Testis (tissue), 2 donors: ENCODE measurements at regions not wholly inside any gene's neighbourhood (a gene's known extent, or its start where the extent isn't known, plus 50 kb on each side); places are given as distances from the start of the nearest gene placed in this dataset.
"Not testable (repeated sequence)": the region's sequence is repeated elsewhere in the genome, so short reads cannot be mapped to it uniquely, and the experiment has no call there.

Experiments
- DNase-seq: peaks from one replicate; pipeline ENCODE4 v3.0.0-alpha.2; 2019
- H3K27ac ChIP-seq, 2 donors: fragments of 200-600 bp; sonication (generic); one replicate each; pipeline ENCODE4 v1.5.1; 2019
- H3K27me3 ChIP-seq: fragments of 200-600 bp; sonication (generic); one replicate; pipeline ENCODE4 v1.5.1; 2019
- H3K36me3 ChIP-seq: fragments of 200-600 bp; sonication (generic); one replicate; pipeline ENCODE4 v1.5.1; 2017; ENCODE audit warnings: low read depth; ENCODE audit errors: missing control alignments
- H3K4me1 ChIP-seq: fragments of 200-600 bp; sonication (generic); one replicate; pipeline ENCODE4 v1.5.1; 2019
- H3K4me3 ChIP-seq, 2 donors: fragments of 200-600 bp; sonication (generic); one replicate each; pipeline ENCODE4 v1.5.1; 2017 to 2019
- H3K9me3 ChIP-seq: fragments of 200-600 bp; sonication (generic); one replicate; pipeline ENCODE4 v1.5.1; 2017
- POLR2A ChIP-seq: fragments of 450-650 bp; IDR thresholded peaks from one replicate; pipeline ENCODE4 v1.6.1; 2017; ENCODE audit warnings: antibody characterized with exemption, mild to moderate bottlenecking, moderate library complexity
- WGBS, 2 donors: methylation state at CpG; one replicate each; pipeline ENCODE4 v1.1.5; 2018; 5-methylcytosine and 5-hydroxymethylcytosine counted together
- intact Hi-C: fragments of 100-400 bp; cut with DNase I; formaldehyde crosslinking; loops from one replicate; pipeline ENCODE4 v1.15.1; 2023; ENCODE audit warnings: low total_unique reads
- TF ChIP-seq, protein P1 (sequence below), 3 experiments: fragments of 450-650 bp in 2 of 3; fragments of 200-600 bp in 1 of 3; sonication (generic) in 1 of 3; IDR thresholded peaks; one replicate each; pipeline ENCODE4 v1.5.1; 2016 to 2019; ENCODE audit warnings: antibody characterized with exemption in 3 of 3, mild to moderate bottlenecking in 2 of 3, moderate library complexity in 1 of 3

DNA sequence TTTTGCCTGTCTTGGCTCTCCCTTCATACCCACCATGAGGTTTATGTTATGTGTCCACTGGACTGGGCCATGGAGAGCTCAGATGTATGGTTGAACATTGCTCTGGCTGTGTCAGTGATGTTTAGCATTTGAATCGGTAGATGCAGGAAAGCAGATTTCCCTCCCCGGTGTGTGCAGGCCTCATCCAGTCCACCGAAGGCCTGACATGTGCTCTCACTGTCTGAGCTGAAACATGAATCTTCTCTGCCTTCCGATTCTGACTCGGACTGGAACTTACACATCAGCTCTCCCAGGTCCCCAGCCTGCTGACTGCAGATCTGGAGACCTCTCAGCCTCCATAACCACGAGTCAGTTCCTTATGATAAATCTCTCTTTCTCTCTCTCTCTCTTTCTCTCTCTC lies 72.4 kb upstream of the SLC66A3 start:
- no peak overlapping the region for H3K27ac ChIP-seq
- TF ChIP-seq, protein P1, sequence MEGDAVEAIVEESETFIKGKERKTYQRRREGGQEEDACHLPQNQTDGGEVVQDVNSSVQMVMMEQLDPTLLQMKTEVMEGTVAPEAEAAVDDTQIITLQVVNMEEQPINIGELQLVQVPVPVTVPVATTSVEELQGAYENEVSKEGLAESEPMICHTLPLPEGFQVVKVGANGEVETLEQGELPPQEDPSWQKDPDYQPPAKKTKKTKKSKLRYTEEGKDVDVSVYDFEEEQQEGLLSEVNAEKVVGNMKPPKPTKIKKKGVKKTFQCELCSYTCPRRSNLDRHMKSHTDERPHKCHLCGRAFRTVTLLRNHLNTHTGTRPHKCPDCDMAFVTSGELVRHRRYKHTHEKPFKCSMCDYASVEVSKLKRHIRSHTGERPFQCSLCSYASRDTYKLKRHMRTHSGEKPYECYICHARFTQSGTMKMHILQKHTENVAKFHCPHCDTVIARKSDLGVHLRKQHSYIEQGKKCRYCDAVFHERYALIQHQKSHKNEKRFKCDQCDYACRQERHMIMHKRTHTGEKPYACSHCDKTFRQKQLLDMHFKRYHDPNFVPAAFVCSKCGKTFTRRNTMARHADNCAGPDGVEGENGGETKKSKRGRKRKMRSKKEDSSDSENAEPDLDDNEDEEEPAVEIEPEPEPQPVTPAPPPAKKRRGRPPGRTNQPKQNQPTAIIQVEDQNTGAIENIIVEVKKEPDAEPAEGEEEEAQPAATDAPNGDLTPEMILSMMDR (IDR thresholded peaks at IDR 0.05): no peak
- no peak for TF ChIP-seq POLR2A
- no peaks in the 10 kb centered on the region for H3K27me3 ChIP-seq
- intact Hi-C loops: no loop called here
- H3K36me3 ChIP-seq: no peaks in the 10 kb centered on the region
- DNase-seq: peak; percentile 2
- H3K9me3 ChIP-seq: no peaks in the 10 kb centered on the region
- 87 to 90% methylated on average over 6 of the region's 6 CpGs for WGBS, 2 donors
- no peaks in the 10 kb centered on the region for H3K4me1 ChIP-seq
- no peak overlapping the region for H3K4me3 ChIP-seq

DNA sequence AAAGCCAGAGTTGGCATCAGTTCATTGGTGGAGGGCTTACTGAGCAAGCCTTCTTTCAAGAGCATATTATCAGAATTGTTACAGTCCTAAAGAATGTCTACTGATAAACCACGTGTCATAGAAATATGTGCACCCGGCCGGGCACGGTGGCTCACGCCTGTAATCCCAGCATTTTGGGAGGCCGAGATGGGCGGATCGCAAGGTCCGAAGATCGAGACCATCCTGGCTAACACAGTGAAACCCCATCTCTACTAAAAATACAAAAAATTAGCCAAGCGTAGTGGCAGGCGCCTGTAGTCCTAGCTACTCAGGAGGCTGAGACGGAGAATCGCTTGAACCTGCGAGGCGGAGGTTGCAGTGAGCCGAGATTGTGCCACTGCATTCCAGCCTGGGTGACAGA lies 66.4 kb upstream of the SLC66A3 start:
- H3K4me3 ChIP-seq, H3K9me3 ChIP-seq, H3K36me3 ChIP-seq, H3K4me1 ChIP-seq, H3K27me3 ChIP-seq, H3K27ac ChIP-seq, DNase-seq, intact Hi-C loops: not testable (repeated sequence)
- 56 to 77% methylated on average over 17 of the region's 17 CpGs for WGBS, 2 donors

DNA sequence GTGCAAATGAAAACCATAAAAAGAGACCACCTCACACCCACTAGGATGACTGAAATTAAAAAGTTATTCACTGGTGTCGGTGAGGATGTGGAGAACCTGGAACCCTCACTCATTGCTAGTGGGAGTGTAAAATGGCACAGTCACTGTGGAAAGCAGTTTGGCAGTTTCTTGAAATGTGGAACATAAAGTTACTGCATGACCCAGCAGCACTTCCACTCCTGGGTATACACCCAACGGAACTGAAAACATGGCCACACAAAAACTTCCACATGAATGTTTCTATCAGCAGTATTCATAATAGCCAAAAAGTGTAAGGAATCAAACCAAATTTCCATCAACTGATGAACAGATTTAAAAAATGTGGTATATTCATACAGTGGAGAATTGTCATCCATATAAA lies 65.1 kb upstream of the SLC66A3 start:
- H3K27me3 ChIP-seq: no peaks in the 10 kb centered on the region
- no peaks in the 10 kb centered on the region for H3K9me3 ChIP-seq
- no peak overlapping the region for H3K4me3 ChIP-seq
- no peak for TF ChIP-seq POLR2A
- TF ChIP-seq, protein P1 (IDR thresholded peaks at IDR 0.05): no peak
- WGBS, 2 donors: 64 to 74% methylated on average over 2 of the region's 2 CpGs
- H3K36me3 ChIP-seq: no peaks in the 10 kb centered on the region
- H3K4me1 ChIP-seq: no peaks in the 10 kb centered on the region
- intact Hi-C loops: no loop called here
- DNase-seq: no peak
- H3K27ac ChIP-seq: no peak overlapping the region

DNA sequence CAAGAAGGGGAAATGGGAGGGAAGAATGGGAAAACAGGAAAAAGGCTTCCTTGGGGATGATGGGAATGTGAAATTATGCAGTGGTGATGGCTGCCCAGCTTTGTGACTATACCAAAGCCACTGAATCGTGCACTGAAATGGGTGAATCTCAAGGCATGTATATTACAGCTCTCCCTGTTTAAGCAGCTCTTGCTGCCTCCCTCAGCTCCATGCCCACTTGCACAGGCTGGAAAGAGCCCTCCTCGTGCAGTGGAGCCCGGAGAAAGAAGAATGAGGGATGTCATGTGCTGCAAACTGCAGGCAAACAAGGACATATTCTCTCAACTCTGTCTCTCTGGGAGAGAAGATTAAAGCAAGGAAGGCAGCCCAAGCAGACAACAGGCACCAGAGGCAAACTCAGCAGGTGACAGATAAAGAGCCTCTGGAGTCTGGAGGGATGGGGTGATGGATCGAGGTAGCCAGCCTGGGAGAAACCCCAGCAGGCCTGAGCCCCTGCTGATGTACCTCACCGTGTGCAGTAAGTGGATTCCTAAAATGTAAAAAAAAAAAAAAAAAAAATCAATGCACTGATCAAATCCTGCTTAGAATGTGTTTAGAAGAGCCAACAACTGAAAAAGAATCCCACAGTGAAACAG lies 62.4 kb upstream of the SLC66A3 start:
- TF ChIP-seq, protein P1 (IDR thresholded peaks at IDR 0.05): no peak
- TF ChIP-seq POLR2A: no peak
- 69 to 70% methylated on average over 5 of the region's 5 CpGs for WGBS, 2 donors
- H3K36me3 ChIP-seq: no peaks in the 10 kb centered on the region
- H3K27ac ChIP-seq: no peak overlapping the region
- no peak overlapping the region for H3K4me3 ChIP-seq
- no peaks in the 10 kb centered on the region for H3K27me3 ChIP-seq
- intact Hi-C loops: no loop called here
- H3K4me1 ChIP-seq: no peaks in the 10 kb centered on the region
- DNase-seq: peak; percentile 2
- H3K9me3 ChIP-seq: no peaks in the 10 kb centered on the region

DNA sequence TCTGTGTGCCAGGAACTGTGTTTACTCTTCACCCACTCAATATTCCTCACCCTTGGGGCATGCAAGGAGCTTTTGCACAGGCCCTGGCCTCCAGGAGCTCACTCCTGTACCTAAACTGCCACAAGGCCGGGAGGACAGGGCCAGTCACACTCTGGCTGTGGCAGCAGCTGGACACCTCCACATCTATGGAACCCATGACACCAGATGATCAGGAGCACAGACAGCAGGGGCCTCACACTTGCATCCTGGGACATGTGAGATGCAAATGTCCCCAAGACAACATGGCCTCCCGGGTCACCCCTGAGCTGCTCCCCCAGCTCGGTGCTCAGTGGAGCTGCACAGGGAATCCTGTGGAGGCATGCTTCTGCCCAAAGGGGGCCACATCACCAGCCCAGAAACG lies 61.8 kb upstream of the SLC66A3 start:
- Histone ChIP-seq H3K4me3 (no peak overlapping the region), H3K9me3 (no peaks in the 10 kb centered on the region), H3K27ac (no peak overlapping the region), H3K36me3 (no peaks in the 10 kb centered on the region), H3K4me1 (no peaks in the 10 kb centered on the region), H3K27me3 (no peaks in the 10 kb centered on the region)
- 50 to 83% methylated on average over 2 to 3 of the region's 4 CpGs for WGBS, 2 donors
- intact Hi-C loops: no loop called here
- no peak for TF ChIP-seq POLR2A
- TF ChIP-seq, protein P1 (IDR thresholded peaks at IDR 0.05): no peak
- peak; percentile 11 for DNase-seq
